Chondrocyte (in vitro differentiated cells): ENCODE measurements at regions not wholly inside any gene's neighbourhood (a gene's known extent, or its start where the extent isn't known, plus 50 kb on each side); places are given as distances from the start of the nearest gene placed in this dataset.

Source experiments
- DNase-seq: peaks from one replicate; pipeline ENCODE4 v3.0.0; 2021; ENCODE audit warnings: mixed read lengths, low spot score
- H3K27ac Mint-ChIP-seq: one replicate; pipeline ENCODE4 v1.8.0; 2021; ENCODE audit warnings: mild to moderate bottlenecking, moderate library complexity, mixed read lengths; ENCODE audit not compliant: unreplicated experiment
- H3K27me3 Mint-ChIP-seq: 2 replicates; pipeline ENCODE4 v1.8.0; 2021; ENCODE audit warnings: low read depth, mixed read lengths
- H3K36me3 Mint-ChIP-seq: 2 replicates; pipeline ENCODE4 v1.8.0; 2021; ENCODE audit warnings: low read depth, mixed read lengths
- H3K4me1 Mint-ChIP-seq: 2 replicates; pipeline ENCODE4 v1.8.0; 2021; ENCODE audit warnings: low read depth, mild to moderate bottlenecking, mixed read lengths
- H3K4me3 Mint-ChIP-seq: one replicate; pipeline ENCODE4 v1.8.0; 2021; ENCODE audit warnings: mild to moderate bottlenecking, moderate library complexity, mixed read lengths; ENCODE audit not compliant: unreplicated experiment
- H3K9me3 Mint-ChIP-seq: 2 replicates; pipeline ENCODE4 v1.8.0; 2021; ENCODE audit warnings: low read depth, mixed read lengths
- CTCF ChIP-seq: fragments of 200-600 bp; sonication (generic); IDR thresholded peaks from 2 replicates; pipeline ENCODE4 v1.5.0; 2021; ENCODE audit warnings: antibody characterized with exemption, mild to moderate bottlenecking, moderate library complexity

- no peak for DNase-seq
- H3K36me3 Mint-ChIP-seq: no peaks in the 10 kb centered on the region
Observed at GRCh38 chr5:57817924-57818323, 335.3 kb upstream of the ACTBL2 start.

GRCh38 chr5:57817001-57817453 lies 334.4 kb upstream of the ACTBL2 start:
- Mint-ChIP-seq H3K36me3 (no peaks in the 10 kb centered on the region), H3K9me3 (peaks cover 6% of the 10 kb centered on the region), H3K4me3 (no peak overlapping the region), H3K27me3 (no peaks in the 10 kb centered on the region), H3K27ac (peak overlapping the region; percentile 94), H3K4me1 (peaks cover 40% of the 10 kb centered on the region)
- no peak for DNase-seq
- TF ChIP-seq CTCF: no peak

More at GRCh38 chr5:57817924-57818323, 335.3 kb upstream of the ACTBL2 start:
- Mint-ChIP-seq H3K9me3 (peaks cover 8% of the 10 kb centered on the region), H3K27ac (peak overlapping the region; percentile 94), H3K4me3 (no peak overlapping the region), H3K4me1 (peaks cover 36% of the 10 kb centered on the region), H3K27me3 (no peaks in the 10 kb centered on the region)
- TF ChIP-seq CTCF: no peak

GRCh38 chr5:57816108-57816507 lies 333.5 kb upstream of the ACTBL2 start:
- TF ChIP-seq CTCF: no peak
- no peaks in the 10 kb centered on the region for H3K36me3 Mint-ChIP-seq
- peaks cover 41% of the 10 kb centered on the region for H3K4me1 Mint-ChIP-seq
- peak overlapping the region; percentile 94 for H3K27ac Mint-ChIP-seq
- DNase-seq: no peak
- H3K4me3 Mint-ChIP-seq: no peak overlapping the region
- peaks cover 5% of the 10 kb centered on the region for H3K9me3 Mint-ChIP-seq
- no peaks in the 10 kb centered on the region for H3K27me3 Mint-ChIP-seq

GRCh38 chr5:57805732-57806131 lies 323.1 kb upstream of the ACTBL2 start:
- no peak for DNase-seq
- Mint-ChIP-seq H3K27ac (no peak overlapping the region), H3K27me3 (no peaks in the 10 kb centered on the region), H3K4me1 (peaks cover 48% of the 10 kb centered on the region), H3K9me3 (no peaks in the 10 kb centered on the region), H3K36me3 (no peaks in the 10 kb centered on the region), H3K4me3 (no peak overlapping the region)
- no peak for TF ChIP-seq CTCF

- no peak for TF ChIP-seq CTCF
- Mint-ChIP-seq H3K36me3 (no peaks in the 10 kb centered on the region), H3K4me3 (no peak overlapping the region), H3K27ac (peak overlapping the region; percentile 60), H3K9me3 (no peaks in the 10 kb centered on the region), H3K4me1 (peaks cover 48% of the 10 kb centered on the region), H3K27me3 (no peaks in the 10 kb centered on the region)
- DNase-seq: no peak
Observed at GRCh38 chr5:57805170-57805569, 322.6 kb upstream of the ACTBL2 start.
